Pancreas (tissue), 10 donors: ENCODE measurements at regions not wholly inside any gene's neighbourhood (a gene's known extent, or its start where the extent isn't known, plus 50 kb on each side); places are given as distances from the start of the nearest gene placed in this dataset.

Experiments
- ATAC-seq, 4 donors: fragments of 200-7000 bp; cut with Tn5 transposase; one replicate each; pipeline versions ENCODE4 v1.8.0 to v1.9.1; 2020; ENCODE audit warnings: mild to moderate bottlenecking in 4 of 4, moderate library complexity in 4 of 4
- DNase-seq, 6 donors: peaks; one replicate each; pipeline ENCODE4 v3.0.0-alpha.2; 2020
- FAIRE-seq: peaks from 2 replicates; lab custom pipeline; 2012; peaks lifted over from hg19 to GRCh38; lab: Jason Lieb, UNC
- H3K27ac ChIP-seq, 4 donors: fragments of 200-600 bp; sonication (generic); 1 replicate in 3 of 4; 2 replicates in 1 of 4; pipeline versions ENCODE4 v1.5.0 to v1.8.0; 2020
- H3K27me3 ChIP-seq, 4 donors: fragments of 200-600 bp; one replicate each; pipeline ENCODE4 v1.8.0; 2021
- H3K36me3 ChIP-seq, 3 donors: fragments of 200-600 bp; sonication (generic) in 1 of 3; one replicate each; pipeline versions ENCODE4 v1.5.0 to v1.8.0; 2020 to 2021
- H3K4me1 ChIP-seq, 3 donors: fragments of 200-600 bp; one replicate each; pipeline ENCODE4 v1.8.0; 2021
- H3K4me3 ChIP-seq, 4 donors: fragments of 200-600 bp; sonication (generic) in 2 of 4; one replicate each; pipeline versions ENCODE4 v1.5.0 to v1.8.0; 2020 to 2021
- H3K9me3 ChIP-seq, 4 donors: fragments of 200-600 bp; one replicate each; pipeline ENCODE4 v1.8.0; 2021
- WGBS, 2 donors: extraction: QIAGEN DNeasy Blood & Tissue Kit; methylation state at CpG; one replicate each; pipeline ENCODE4 v1.1.7; 2013; 5-methylcytosine and 5-hydroxymethylcytosine counted together
- intact Hi-C, 3 donors: fragments of 100-400 bp; cut with DNase I; formaldehyde crosslinking; loops; one replicate each; pipeline versions ENCODE4 v1.11.1 to v1.14.2; 2022
- TF ChIP-seq, protein P1 (sequence below), 4 donors: fragments of 200-600 bp; sonication (generic) in 3 of 4; IDR thresholded peaks; one replicate each; pipeline versions ENCODE4 v1.5.0 to v1.8.0; 2021; ENCODE audit warnings: antibody characterized with exemption in 4 of 4
- donor health status: healthy with polysubstance abuse.
- donor health status: DM: no; HTN: no; CAD: no; lungs with moderate emphysema.
- donor health status: DM: no; HTN: no; CAD: no.
- donor health status: control.
- donor health status: control.
- donor health status: Bipolar disorder and iron deficiency.
- donor health status: DM: yes; HTN: yes; CAD: no.
- donor health status: DM: no; HTN: no; CAD: no.
- donor health status: DM: no; HTN: no; CAD: no.
- donor health status: DM: yes; HTN: yes; CAD: no.

DNA sequence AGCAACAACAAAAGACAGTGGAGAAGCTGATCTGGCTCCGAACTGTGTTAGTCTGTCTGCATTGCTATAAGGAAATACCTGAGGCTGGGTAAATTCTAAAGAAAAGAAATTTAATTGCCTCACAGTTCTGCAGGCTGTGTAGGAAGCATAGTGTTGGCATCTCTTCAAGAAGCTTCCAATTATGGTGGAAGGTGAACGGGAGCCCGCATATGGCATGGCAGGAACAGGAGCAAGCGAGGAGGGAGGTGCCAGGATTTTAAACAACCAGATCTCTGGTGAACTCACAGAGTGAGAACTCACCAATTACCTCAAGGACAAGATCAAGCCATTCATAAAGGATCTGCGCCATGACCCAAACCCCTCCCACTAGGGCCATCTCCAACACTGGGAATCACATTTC, 293.5 kb downstream of the SMOC2 start:
- Histone ChIP-seq H3K27me3 (peaks cover 0 to 4% (median 0%) of the 10 kb centered on the region in 4 donors), H3K27ac (no peak overlapping the region)
- FAIRE-seq: no peak

DNA sequence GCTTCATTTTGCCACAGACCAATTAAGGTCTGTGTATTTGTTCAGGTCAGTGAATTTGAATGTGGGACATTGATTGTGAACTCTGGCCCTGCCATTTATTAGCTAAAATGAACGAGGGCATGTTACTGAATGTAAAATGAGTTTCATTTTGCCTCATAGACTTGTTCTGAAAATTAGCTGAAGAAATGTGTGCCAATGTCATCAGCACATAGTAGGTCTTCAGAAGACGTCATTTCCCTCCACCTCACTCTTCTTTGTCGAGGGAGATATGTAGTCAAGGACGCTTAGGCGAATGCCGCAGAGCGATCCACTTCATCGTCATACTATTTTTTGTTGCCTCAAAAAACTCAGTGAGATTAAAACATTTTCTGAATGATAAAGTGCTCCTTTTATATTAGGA, 291.7 kb downstream of the SMOC2 start:
- H3K36me3 ChIP-seq: no peaks in the 10 kb centered on the region
- H3K9me3 ChIP-seq: no peaks in the 10 kb centered on the region
- 69 to 79% methylated on average over 8 of the region's 8 CpGs for WGBS, 2 donors
- no peak for DNase-seq
- no peak for ATAC-seq
- FAIRE-seq: no peak
- intact Hi-C loops: no loop called here
- H3K4me1 ChIP-seq: no peaks in the 10 kb centered on the region
- TF ChIP-seq, protein P1, sequence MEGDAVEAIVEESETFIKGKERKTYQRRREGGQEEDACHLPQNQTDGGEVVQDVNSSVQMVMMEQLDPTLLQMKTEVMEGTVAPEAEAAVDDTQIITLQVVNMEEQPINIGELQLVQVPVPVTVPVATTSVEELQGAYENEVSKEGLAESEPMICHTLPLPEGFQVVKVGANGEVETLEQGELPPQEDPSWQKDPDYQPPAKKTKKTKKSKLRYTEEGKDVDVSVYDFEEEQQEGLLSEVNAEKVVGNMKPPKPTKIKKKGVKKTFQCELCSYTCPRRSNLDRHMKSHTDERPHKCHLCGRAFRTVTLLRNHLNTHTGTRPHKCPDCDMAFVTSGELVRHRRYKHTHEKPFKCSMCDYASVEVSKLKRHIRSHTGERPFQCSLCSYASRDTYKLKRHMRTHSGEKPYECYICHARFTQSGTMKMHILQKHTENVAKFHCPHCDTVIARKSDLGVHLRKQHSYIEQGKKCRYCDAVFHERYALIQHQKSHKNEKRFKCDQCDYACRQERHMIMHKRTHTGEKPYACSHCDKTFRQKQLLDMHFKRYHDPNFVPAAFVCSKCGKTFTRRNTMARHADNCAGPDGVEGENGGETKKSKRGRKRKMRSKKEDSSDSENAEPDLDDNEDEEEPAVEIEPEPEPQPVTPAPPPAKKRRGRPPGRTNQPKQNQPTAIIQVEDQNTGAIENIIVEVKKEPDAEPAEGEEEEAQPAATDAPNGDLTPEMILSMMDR (IDR thresholded peaks at IDR 0.05): no peak
- no peak overlapping the region for H3K4me3 ChIP-seq
- H3K27ac ChIP-seq: no peak overlapping the region
- no peaks in the 10 kb centered on the region for H3K27me3 ChIP-seq

More for the DNA sequence above, 293.5 kb downstream of the SMOC2 start:
- Histone ChIP-seq H3K36me3 (no peaks in the 10 kb centered on the region), H3K4me1 (no peaks in the 10 kb centered on the region), H3K9me3 (no peaks in the 10 kb centered on the region), H3K4me3 (no peak overlapping the region)
- DNase-seq (no peak), ATAC-seq (no peak)
- intact Hi-C loops: no loop called here
- TF ChIP-seq, protein P1 (IDR thresholded peaks at IDR 0.05): no peak
- 75 to 78% methylated on average over 5 of the region's 5 CpGs for WGBS, 2 donors

DNA sequence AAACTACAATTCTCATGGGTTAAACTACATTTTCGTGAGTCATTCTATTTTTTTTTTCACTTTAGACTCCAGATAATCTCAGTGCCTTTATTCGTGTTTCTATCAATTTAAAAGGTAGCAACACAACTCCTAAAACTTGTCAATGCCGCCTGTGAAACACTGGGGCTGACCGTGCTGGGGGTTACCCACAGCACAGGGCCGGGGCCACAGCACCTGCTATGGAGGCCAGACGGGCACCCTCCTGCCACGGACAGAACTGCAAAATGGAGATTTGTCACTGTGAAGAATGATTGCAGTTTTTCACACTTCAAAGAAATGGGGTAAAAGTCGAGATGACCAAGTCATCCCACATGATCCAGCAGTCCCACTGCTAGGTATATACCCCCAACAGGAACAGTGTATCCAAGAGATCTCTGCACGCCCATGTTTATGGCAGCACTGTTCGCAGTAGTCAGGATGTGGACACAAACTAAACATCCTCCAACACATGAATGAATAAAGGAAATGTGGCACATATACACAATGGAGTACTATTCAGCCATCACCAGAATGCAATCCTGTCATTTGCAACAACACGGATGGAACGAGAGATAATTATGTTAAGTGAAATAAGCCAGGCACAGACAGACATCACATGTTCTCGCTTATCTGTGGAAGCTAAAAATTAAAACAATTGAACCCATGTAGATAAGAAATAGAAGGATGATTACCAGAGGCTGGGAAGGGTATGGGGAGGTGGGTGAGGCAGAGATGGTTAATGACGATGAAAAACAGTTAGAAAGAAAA, 290.1 kb downstream of the SMOC2 start:
- ATAC-seq: no peak
- Histone ChIP-seq H3K36me3 (no peaks in the 10 kb centered on the region), H3K4me3 (no peak overlapping the region), H3K27ac (no peak overlapping the region), H3K4me1 (no peaks in the 10 kb centered on the region), H3K27me3 (no peaks in the 10 kb centered on the region), H3K9me3 (no peaks in the 10 kb centered on the region)
- DNase-seq: no peak
- 69 to 77% methylated on average over 14 of the region's 14 CpGs for WGBS, 2 donors
- TF ChIP-seq, protein P1 (IDR thresholded peaks at IDR 0.05): no peak
- intact Hi-C loops: no loop called here
- FAIRE-seq: no peak

DNA sequence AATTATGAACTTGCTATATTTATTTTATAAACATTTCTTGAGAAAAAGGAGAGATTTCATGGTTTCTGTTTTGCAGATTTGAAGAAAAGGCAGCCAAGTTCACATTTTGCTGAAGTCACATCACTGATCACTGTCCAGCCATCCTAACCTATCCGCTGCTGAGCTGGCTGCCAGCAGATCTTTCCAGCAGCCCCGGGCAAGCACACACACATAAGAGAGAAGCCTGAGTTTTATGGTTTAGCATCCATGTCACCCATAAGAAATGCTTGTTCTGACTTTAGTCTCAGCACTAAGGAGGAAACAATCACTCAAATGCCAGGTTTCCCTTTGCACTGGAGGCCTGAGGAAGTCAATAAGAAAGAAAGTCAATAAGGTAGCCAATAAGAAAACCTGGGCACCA, 287.1 kb downstream of the SMOC2 start:
- WGBS, 2 donors: 78 to 90% methylated on average over 2 of the region's 2 CpGs
- intact Hi-C loops: no loop called here
- no peak for ATAC-seq
- H3K36me3 ChIP-seq: no peaks in the 10 kb centered on the region
- no peak overlapping the region for H3K27ac ChIP-seq
- DNase-seq: no peak
- no peak for FAIRE-seq
- H3K4me3 ChIP-seq: no peak overlapping the region
- no peaks in the 10 kb centered on the region for H3K27me3 ChIP-seq
- no peaks in the 10 kb centered on the region for H3K4me1 ChIP-seq
- H3K9me3 ChIP-seq: no peaks in the 10 kb centered on the region
- TF ChIP-seq, protein P1 (IDR thresholded peaks at IDR 0.05): no peak

DNA sequence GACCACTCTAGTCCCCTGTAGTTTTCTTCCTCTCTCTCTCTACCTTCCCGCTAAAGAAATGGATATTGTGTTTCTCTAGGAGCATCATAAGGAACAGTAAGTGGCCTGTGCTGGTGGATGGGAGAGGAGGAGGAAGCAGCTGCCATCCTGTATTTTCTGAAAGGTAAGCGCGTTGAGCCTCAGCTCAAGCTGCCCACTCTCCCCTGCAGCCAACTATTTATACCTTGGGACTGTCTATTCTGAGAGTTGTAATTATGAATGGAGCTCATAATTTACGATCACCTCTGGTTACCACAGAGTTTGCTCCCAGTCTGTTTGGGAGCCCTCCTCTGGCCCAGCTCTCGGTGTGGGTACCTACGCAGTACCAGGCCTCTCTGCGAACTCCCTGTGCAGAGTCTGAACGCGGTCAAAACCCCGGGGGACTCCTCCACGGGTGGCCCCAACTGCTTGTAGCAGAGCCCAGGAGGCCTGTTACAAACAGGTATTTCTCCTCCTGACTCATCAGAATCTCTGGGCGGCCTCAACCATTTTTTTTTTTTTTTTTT, 285.4 kb downstream of the SMOC2 start:
- TF ChIP-seq, protein P1 (IDR thresholded peaks at IDR 0.05): no peak
- no peaks in the 10 kb centered on the region for H3K9me3 ChIP-seq
- H3K4me1 ChIP-seq: no peaks in the 10 kb centered on the region
- DNase-seq (no peak), ATAC-seq (no peak), FAIRE-seq (no peak)
- intact Hi-C loops: no loop called here
- H3K36me3 ChIP-seq: no peaks in the 10 kb centered on the region
- H3K27me3 ChIP-seq: no peaks in the 10 kb centered on the region
- 84 to 88% methylated on average over 12 of the region's 12 CpGs for WGBS, 2 donors
- H3K4me3 ChIP-seq: no peak overlapping the region
- no peak overlapping the region for H3K27ac ChIP-seq
